ENCODE measurements at regions not wholly inside any gene's neighbourhood (a gene's known extent, or its start where the extent isn't known, plus 50 kb on each side); places are given as distances from the start of the nearest gene placed in this dataset.

DNA sequence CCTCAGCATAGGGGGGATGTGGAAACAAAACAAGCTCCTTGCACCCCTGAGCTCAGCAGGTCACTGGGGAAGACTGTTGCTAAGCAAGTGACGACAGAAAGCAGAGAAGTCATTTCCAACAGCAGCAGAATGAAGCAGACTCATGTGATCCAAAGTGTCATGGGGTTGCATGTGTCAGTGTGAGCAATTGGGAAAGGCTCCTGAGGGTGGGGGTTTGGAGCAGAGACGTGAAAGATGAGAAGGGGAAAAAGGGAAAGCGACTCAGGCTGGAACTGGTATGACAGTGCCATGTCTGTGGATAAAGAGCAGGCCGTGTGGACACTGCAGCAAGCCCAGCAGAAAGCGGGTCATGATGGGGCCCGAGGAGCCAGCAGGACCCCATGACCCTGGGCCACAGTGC is 363.9 kb downstream of the PREX1 start:
- DNase-seq (ENCODE audit: low read depth): no peak

DNA sequence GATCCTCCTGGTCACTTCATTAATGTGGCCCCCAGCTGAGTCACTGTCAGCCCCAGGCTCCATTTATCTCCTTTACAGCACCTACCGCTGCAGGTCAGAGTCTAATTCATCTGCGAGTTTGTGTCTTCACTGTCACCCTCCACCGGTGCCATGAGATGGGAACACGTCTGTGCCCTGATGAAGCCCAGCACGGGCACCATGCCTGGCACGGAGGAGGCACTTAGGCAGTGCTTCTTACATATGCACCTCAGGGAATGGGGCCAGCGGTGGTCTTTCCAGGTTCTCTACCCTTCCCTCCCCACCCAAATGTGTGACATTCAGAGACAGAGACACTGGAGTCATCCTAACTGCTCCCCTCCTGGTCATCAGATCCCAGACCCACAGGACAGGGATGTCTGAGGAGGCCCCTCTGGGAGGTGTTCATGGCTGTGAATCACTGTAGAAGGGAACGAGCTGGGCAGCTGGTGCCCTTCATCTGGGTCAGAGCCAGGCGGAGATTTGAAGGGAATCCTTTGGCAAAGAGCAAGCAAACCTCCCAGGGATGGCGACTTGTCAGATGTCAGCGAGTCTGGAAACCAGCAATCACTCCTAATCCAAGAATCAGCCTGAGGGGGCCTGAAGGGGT is 364.6 kb downstream of the PREX1 start:
- DNase-seq (ENCODE audit: low read depth): no peak

DNA sequence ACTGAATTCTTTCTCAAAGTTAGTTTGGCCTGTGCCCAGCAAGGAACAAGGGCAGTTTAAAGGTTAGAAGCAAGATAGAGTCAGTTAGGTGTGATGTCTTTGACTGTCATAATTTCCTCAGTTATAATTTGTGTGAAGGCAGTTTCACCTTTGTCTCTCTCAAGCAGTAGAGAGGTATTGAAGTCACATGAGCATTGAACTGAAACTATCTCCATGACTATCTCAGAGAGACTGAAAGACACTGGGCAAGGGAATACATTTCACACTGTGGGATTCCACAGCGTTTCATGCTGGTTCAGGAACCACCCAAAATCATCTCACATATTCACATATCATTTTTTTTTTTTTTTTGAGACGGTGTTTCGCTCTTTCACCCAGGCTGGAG is 366.1 kb downstream of the PREX1 start:
- DNase-seq (ENCODE audit: low read depth): no peak

DNA sequence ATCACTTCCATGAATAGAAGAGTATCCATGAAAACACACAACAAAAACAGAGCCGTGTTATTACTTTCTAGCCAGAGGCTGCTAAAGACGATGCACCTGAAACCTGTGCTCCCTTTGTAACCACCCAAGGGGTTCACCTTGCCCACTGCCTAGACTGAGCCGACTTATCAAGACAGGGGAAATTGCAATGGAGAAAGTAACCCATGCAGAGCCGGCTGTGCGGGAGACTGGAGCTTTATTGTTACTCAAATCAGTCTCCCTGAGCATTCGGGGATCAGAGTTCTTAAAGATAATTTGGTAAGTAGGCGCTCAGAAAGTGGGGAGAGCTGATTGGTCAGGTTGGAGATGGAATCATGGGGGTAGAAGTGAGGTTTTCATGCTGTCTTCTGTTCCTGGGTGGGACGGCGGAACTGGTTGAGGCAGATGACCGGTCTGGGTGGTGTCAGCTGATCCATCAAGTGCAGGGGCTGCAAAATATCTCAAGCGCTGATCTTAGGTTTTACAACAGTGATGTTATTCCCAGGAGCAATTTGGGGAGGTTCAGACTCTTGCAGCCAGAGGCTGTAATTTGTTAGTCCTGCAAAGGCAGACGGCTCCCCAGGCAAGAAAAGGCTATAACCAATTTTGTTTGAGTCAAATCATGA is 366.6 kb downstream of the PREX1 start:
- DNase-seq (ENCODE audit: low read depth): no peak

DNA sequence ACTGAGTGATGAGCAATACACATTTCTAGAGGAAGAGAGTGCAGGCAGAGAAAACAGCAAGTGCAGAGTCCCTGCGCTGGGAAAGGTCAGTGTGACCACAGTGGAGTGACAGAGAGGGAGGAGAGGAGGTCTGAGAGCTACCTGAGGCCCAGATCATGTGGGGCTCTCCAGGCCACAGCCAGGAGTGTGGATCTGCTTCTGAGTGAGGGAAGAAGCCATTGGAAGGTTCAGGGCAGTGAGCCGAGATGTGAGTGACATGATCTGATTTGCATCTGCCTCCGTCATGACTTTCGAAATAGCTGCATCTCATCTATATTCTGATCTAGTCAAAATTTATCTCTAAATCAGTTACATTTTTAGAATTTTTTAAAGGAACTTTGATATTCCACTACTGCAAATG is 367.1 kb downstream of the PREX1 start:
- no peak for DNase-seq (ENCODE audit: low read depth)

DNA sequence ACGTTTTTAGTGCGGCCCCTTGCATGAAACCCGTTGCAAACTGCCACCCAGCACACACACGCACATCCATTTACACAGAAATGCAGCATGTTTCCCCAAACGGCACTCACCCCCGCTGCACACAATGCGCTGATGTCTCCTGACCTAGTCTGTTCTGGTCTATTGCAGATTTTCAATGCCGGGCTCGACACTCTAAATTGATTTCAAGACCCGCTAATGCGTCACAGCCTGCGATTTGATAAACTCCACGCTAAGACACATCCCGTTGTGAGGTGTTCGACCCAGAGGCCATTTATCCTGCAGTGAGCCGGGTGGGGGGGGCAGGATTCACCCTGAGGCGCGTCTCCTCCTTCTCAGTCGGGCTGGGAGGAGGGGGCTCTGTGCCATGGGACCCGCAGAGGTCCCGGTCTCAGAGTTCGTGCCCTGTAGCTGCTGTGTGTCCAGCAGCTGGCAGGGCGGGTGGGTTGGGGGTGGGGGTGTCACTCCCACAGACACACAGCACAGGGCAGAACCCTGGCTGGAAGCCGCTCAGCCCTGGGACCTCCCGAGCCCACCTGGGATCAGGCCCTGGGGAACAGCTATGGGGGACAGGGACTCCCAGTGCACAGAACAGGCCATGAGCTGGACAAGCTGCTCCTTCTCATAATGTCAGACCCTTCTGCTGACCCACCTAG is 367.9 kb downstream of the PREX1 start:
- DNase-seq (ENCODE audit: low read depth): no peak

DNA sequence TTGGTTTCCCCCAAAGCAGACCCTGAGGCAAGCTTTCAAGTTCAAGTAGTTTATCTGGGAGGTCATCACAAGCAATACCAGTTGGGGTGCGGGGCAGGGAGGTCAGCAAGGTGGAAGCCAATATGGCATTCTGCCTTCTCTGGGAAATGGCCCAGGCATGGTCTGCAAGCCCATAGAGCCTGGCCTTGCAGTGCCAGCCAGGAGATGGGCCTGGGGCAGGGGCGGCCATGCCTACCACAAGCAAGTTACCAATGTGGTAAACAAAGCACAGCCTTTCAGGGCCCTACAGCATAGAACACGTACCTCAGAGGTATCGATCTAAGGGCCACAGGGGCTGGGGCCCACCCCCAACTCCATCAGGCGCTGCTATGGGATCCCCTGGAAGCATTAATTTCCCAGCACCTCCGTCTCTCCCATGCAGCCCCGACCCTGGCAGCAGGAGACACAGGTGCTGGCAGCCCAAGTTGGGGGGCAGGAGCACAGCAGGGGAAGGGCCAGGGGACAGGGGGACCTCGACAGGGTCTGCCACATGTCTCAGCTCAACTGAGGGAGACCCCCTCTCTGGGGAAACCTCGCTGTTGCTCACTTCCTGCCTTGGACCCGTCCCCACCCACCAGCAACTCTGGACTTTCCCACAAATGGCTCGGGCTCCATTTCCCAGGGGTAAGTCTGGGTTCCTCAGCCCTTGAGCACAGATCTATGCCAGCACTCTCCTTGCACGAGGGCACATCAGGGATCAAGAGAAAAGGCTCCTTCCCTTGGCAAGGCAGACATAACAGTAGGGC is 369.0 kb downstream of the PREX1 start:
- DNase-seq (ENCODE audit: low read depth): no peak

DNA sequence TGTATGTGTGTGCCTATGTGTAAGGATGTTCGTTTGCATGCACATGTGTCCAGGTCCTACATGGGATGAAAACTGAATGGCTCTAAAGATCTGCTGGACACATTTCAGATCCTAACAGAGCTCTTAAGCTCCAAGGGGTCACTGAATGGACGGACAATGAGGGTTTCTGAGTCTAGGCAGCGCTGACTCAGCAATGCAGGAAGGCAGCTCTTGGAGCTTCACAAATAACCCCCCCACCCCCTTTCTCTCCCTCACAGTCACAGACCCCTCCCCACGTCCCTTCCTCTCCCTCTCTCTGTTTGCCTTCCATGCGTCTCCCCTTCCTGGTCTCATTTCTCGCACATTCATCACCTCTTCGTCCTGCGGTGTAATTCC is 369.8 kb downstream of the PREX1 start:
- DNase-seq (ENCODE audit: low read depth): no peak

DNA sequence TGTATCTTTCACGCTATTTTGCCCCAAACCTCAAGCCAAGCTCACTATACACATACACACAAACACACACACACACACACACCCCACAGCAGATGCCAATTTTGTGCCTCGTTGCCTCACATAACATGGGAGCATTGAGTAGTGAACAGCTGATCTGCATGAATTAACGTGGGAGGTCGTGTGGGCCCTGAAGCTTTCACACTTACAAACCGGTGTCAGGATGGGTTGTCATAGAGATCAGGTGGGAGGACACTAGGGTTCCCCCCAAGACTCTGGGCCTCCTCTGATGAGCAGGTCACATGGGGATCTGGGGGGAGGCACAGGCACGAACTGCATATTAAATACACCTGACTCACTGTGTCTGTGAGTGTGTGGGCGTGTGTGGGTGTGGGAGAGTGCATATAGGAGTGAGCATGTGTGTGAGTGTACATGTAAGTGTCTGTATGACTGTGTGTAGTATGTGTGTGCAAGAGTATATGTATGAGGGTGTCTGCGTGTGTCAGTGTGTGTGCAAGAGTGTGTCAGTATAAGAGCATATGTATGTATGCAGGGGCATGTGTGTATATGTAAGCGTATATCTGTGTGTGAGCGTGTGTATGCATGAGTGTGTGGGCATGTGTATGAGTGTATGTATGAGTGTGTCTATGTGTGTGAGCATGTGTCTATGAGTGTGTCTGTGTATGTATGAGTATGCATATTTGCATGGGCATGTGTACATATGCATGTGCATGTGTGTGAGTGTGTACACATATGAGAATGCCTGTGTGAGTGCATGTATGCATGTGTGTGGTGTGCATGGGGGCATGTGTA is 370.4 kb downstream of the PREX1 start:
- DNase-seq (ENCODE audit: low read depth): no peak

DNA sequence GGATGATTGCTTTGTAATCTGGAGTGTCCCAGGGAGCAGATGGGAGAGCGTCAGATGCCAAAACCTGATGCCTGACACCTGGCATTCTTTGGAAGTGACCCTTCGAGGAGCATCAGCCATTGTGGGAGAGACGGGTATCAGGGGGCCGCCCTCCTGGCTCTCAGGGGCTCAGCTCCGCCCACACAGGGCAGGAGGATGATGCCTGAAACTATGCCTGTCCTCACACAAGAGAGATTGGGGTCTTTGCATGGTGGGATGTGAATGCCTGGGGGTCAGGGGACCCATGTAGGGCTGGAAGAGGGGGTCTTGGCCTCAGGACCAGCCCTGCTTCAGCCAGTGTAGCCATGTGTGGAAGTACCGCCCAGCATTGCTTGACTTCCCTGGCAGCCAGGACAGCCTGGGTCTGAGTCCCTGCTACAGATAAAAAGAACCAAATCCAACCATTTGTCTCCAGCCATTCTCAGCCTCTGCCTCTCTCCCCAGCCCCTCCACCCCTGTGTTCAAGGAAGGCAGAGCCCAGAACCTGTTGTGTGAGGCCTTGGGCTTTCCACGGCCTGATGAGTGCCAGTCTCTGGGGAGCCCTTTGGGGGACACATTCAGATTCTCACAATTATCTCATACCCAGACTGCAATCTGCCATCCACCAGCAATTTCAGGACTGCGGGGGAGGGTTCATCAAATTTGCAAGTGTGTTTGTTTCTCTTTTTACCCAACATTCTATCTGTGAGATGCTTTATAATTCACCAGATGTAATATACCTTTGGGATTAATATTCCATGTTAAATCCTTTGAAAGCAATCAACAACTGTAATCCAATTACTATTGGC is 371.2 kb downstream of the PREX1 start:
- no peak for DNase-seq (ENCODE audit: low read depth)

DNA sequence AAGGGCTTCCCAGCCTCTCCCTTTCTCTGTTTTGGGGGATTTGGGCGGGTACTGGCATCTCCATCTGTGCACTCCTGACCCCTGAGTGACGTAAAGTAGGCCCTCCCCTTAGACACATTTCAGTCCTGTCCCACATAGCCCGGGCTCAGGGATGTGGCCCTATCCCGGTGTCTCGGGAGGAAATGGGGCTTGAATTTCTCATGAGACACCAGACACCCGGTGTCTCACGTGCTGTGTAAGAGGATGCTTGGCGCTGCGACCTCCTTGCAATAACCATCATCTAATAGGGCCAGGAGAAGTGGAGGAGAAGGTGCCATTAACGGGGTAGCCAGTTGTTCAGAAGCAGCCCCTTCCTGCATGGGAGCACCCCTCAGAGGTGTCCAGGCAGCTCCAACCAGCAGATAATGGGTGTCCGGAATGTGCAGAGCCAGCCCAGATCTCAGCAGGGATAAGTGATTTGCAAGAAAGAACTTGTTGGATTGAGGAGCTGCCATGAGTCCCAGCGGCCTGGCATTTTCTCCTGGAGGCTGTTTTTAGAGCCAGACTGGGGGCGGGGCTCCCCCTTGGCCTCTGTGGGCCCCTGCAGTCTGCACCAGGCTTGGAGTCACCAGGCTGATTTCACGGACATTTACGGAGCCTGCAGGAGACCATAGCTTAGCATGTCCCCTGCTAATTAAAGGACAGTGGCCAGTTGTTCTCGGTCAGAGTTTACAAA is 372.0 kb downstream of the PREX1 start:
- no peak for DNase-seq (ENCODE audit: low read depth)

DNA sequence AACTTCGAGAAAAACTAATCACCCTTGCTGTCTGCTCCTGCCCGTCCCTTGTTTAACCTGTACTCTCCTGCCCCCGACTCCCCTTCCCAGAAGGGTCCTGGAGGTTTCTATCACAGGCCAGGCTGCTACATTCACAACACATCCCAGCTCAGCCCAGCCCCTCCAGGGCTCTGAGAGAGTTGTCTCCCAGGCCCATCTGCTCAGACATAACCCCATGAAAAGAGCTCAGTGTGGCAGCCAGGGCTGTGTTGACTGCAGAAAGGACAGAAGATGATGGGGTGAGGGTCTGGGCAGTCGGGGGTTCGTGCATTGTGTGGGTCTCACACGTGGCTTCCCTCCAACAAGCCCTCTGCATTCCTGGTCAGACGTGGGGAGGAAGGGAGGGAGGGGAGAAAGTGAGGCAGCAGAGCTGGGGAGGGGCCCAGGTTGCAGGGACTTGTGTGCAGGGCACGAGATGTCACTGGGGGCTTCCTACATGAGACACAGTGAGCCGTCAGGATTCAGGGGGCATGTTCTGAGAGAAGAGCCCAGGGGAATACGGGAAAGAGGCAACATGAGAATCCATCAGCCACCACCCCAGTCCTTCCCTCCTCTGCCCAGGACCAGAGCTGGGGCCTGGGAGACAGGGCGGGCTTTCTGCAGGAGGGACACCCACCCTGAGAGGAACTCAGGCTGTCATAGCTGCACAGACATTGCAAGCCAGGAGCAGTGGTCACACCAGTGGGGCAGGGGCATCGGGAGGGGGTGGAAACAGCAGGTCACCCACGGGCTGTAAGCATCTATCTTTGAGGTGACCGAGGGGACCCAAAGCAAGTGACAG is 372.9 kb downstream of the PREX1 start:
- no peak for DNase-seq (ENCODE audit: low read depth)

DNA sequence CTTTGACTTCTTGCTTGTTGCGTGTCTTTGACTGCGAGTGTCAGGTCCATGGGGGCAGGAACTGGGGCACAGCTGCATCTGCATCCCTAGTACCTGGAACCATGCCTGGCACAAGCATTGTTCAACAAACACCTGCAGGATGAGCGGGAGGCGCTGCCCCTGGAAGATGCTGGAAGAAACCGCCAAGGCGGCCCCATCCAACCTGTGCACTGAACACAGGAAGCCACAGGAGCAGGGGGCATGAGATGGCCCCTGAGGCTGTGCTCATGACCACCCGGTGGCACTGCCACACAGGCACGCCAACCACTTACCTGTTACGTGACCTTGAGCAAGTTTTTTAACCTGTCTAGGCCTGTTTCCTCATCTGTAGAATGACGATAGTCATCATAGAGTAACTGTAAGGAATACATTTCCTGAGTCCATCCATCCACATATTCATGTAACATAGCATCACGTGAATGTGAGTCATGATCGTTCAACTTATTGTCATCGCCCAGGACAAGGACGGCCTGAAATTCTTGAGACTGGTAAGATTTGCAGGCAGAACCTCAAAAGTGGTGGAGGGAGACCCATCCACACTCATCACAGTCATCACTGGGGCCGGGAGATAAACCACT is 374.2 kb downstream of the PREX1 start:
- DNase-seq (ENCODE audit: low read depth): no peak

DNA sequence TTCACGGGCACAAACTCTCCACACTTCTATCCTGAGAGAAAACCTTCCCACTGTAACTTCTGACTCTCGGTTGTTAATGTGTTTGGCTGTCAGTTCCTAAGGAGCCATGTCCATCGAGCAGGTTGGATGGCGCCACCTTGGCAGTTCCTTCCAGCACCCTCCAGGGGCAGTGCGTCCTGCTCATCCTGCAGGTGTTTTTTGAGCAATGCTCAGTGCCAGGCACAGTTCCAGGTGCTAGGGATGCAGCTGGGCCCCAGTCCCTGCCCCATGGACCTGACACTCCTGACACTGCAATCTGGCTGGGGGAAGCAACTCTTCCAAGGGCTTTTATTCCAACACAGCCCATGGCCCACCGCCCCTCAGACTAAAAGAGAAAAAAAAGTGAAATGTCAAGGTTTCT is 376.4 kb downstream of the PREX1 start:
- no peak for DNase-seq (ENCODE audit: low read depth)

DNA sequence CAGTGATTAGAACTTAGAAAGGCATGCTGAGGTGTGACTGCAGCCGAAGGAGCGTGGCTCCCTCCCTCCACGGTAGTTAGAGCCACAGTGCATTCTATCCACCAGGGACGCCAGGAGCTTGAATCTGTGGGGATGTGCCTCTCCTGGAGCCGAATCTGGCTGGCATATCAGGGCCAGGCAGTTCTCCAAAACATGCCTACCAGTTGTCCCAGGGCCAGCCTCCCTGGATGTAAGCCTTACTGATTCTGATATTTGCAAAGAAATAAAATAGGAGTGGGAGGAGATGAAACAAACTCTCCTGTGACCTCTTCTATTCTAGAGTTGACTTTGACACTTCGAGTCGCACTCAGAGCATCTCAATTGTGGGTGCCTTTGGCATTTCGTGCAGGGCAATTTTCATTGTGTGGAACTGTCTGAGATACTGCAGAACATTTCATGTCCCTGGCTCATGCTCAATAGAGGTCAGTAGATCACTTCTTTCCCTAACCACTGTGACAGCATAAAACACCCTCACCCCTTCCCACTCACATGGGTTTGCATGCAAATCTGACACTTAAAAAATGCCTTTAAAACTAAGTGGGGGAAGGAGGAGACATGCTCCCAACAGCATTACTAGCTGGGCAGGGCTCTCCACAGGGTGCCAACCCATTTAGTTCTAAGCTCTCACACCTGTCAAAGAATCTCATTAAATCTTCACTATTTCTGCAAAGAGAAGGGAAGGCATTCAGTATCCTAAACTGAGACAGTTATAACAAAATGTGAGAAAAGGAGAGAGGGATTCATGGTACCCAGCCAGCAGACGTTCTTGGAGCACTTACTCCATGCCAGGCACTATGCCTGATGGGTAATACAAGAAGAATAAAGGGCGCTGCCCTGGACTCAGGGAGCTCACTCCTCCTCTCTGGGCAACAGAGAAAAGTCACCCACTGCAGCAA is 378.9 kb downstream of the PREX1 start:
- DNase-seq (ENCODE audit: low read depth): no peak

DNA sequence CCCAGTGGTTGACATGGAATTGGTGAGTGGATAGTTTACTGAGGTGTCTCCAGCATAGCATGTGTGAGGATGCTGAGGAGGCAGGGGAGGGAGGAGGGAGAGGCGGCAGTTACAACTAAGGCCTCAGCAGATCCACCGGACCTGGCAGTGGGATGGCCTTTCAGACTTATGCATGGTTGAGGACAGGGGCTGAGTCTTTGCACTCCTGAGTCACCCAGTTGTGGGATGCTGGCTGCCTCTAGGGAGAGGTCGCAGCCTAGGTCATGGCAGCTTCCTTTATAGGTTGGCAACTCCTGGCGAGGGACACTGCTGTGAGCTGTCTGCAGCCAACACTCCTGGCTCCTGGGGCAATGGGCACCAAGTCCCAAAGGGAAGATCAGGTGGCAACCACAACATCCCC is 380.3 kb downstream of the PREX1 start:
- DNase-seq (ENCODE audit: low read depth): no peak

DNA sequence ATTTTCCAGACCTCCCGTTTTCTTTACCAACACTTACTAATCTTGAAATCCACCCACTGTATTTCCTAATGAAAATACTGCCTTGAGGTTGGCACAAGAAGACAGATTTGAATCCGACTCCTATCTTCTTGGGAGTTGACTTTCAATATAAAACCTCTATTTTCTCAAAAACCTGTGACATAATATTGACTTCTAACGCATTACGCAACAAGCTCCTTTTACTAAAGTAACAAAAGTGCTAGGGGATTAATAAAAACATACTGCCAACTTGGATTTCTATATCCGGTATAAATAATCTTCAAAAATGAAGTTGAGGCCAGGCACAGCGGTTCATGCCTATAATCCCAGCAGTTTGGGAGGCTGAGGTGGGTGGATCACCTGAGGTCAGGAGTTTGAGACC is 382.0 kb downstream of the PREX1 start:
- DNase-seq (ENCODE audit: low read depth): no peak

DNA sequence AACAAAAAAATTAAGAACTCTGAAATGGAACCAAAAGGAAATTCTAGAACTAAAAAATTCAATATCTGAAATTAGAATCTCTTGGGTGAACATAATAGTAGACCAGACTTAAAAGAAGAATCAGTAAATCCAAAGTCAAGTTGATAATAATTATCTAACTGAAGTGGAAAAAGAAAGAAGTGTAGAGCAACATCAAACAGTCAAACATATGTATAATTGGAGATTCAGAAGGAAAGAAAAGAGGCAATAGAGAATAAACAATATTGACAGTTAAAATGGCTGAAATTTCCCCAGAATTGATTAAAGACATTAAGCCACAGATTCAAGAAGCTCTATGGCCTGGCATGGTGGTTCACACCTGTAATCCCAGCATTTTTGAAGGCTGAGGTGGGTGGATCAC is 383.6 kb downstream of the PREX1 start:
- no peak for DNase-seq (ENCODE audit: low read depth)

Data from stimulated activated CD8-positive, alpha-beta memory T cell treated with anti-CD3 and anti-CD28 coated beads, Interleukin-4, amount 100 ng/mL, for 24 hours (primary cell).